GM12891 (cell line): ENCODE measurements at regions not wholly inside any gene's neighbourhood (a gene's known extent, or its start where the extent isn't known, plus 50 kb on each side); places are given as distances from the start of the nearest gene placed in this dataset.

ENCODE experiments used
- PAX5 ChIP-seq: IDR thresholded peaks from 2 replicates; pipeline ENCODE4 v1.6.1; 2011; ENCODE audit warnings: low read length, moderate library complexity, mild to moderate bottlenecking; ENCODE audit not compliant: insufficient read depth, severe bottlenecking
- POLR2A ChIP-seq: IDR thresholded peaks from 2 replicates; pipeline ENCODE4 v1.6.1; 2011; ENCODE audit warnings: low read depth, low read length, control low read depth
- POLR2AphosphoS5 ChIP-seq: IDR thresholded peaks from 2 replicates; pipeline ENCODE4 v1.6.1; 2011; ENCODE audit warnings: low read depth, low read length, control low read depth
- POU2F2 ChIP-seq: IDR thresholded peaks from 2 replicates; pipeline ENCODE4 v1.6.1; 2011; ENCODE audit warnings: low read depth, mild to moderate bottlenecking, control low read depth, low read length, moderate library complexity
- SPI1 ChIP-seq: IDR thresholded peaks from 2 replicates; pipeline ENCODE4 v1.6.1; 2011; ENCODE audit warnings: low read depth, low read length, control low read depth
- TAF1 ChIP-seq: IDR thresholded peaks from 2 replicates; pipeline ENCODE4 v1.6.1; 2011; ENCODE audit warnings: low read depth, low read length, control low read depth

- no peak for TF ChIP-seq POLR2AphosphoS5
- TF ChIP-seq SPI1: no peak
- no peak for TF ChIP-seq POLR2A
- TF ChIP-seq TAF1: no peak
- TF ChIP-seq POU2F2: no peak
- TF ChIP-seq PAX5: no peak
Observed at GRCh38 chr2:187056416-187057334, 207.7 kb upstream of the ZSWIM2 start.
